IPS DF 4.7 (cell line): ENCODE measurements at regions not wholly inside any gene's neighbourhood (a gene's known extent, or its start where the extent isn't known, plus 50 kb on each side); places are given as distances from the start of the nearest gene placed in this dataset.
A peak's percentile ranks its signal among the peaks of the same experiment; 100 is the strongest.
"Not testable (repeated sequence)": the region's sequence is repeated elsewhere in the genome, so short reads cannot be mapped to it uniquely, and the experiment has no call there.

Experiments used
- DNase-seq: peaks from one replicate; pipeline ENCODE4 v3.0.0-alpha.2; 2013; ENCODE audit warnings: low spot score; ENCODE audit errors: extremely low read depth

DNA sequence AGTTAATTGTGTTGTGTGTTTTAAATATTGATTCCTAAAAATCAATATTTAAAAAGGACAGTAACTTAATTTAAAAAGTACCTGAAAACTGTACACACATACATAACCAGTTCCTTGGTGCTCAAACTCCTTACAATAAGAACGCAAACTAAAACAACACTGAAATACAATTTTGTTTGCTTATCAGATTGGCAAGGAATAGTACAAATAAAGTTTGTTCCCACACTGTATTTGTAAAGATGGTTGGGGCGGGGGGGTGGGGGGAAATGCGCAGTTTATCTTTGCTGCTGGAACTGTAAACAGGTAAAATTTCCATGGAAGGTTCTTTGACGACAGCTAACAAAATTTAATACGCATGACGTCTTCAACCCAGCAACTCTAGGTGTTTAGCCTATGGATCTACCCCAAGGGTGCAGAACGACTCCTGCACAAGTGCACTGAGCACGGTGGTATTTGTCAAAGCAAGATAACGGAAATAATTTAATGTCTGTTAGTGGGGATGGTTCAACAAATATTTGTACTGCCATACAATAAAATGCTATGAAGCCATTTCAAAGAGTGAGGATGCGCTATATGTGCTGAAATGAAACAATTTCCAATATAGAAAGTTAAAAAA is 96.5 kb downstream of the ING1 start:
- no peak for DNase-seq

DNA sequence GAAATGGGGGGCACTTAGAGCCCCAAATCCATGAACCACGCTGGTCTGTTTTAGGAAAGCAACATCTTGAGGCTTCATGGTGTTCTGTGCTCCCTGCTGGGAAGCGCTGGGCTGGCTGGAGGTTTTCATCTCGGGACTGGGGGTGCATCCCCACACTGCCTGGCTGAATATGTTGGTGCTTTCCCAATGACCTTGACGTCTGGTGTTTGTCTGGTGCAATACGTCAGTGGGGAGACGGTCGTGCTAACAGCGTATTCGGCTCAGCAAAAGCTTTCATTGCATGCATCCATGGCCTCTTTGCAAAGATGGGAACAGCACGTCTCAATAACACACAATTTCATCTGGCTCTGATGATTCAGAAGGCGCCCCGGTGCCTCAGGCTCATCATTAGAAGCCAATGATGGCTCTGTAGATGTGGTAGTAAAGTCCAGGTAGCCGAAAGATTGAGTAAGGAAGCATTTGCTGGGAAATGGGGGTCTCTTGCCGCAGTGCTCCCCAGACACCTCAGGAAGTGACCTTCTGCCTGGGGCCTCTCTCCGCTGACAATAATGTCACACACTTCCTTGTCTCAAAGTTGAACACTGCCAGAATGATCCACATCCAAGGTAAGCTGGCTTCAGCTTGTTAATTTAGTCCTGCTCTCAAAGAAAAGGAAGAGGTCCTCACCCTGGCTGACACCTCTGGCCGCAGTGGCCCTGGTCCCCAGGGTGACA is 97.7 kb downstream of the ING1 start:
- DNase-seq, result no peak

DNA sequence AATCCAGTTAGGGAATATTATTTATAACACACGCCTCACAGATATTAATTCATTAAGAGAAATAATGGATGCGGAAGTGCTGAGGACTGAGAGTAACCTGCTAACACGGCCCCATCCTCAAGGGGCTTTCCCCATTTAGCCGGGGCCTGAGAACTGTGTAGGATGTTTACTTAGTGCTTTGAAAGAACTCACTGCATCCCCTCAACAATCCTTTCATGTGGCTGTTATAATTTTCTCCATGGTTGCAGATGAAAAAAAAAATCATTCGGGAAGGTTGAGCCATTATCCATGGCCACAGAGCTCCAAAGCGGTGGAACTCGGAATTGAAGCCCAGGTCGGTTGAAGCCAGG is 98.2 kb downstream of the ING1 start:
- DNase-seq, result no peak

DNA sequence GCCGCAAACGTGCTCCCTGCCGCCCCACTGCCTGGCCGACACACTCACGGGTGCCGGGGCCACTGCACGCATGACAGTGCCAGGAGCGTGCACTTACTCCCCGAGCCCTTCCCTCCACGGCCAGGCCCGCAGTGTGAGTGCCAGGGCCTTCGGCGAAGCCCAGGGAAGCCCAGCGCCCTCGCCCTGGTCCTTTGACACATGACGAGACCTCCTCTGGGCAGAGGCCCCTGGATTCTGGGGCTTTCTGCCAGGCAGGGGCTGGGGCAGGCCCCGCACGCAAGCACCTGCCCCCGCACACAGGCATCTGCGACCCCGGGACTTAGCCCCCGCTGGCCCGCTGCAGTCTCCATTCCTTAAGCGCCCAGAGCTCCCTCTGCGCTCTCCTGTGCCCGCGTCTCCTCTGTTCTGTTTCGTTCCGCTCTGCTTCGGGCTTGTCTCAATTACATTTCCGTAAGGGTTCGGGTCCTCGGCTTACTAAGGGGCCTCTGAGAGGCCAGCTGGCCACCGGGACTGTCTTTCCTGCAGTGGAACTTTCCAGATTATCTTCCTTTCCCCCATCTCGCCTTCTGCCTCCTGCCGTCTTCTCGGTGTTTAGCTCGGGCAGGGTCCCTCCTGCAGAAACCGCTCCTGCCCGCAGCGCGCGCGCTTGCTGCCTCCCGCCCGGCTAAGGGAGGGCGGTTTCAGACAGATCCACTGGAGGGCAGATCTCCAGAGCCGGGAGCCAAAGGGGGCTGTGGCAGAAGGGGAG is 98.8 kb downstream of the ING1 start:
- DNase-seq, result no peak

DNA sequence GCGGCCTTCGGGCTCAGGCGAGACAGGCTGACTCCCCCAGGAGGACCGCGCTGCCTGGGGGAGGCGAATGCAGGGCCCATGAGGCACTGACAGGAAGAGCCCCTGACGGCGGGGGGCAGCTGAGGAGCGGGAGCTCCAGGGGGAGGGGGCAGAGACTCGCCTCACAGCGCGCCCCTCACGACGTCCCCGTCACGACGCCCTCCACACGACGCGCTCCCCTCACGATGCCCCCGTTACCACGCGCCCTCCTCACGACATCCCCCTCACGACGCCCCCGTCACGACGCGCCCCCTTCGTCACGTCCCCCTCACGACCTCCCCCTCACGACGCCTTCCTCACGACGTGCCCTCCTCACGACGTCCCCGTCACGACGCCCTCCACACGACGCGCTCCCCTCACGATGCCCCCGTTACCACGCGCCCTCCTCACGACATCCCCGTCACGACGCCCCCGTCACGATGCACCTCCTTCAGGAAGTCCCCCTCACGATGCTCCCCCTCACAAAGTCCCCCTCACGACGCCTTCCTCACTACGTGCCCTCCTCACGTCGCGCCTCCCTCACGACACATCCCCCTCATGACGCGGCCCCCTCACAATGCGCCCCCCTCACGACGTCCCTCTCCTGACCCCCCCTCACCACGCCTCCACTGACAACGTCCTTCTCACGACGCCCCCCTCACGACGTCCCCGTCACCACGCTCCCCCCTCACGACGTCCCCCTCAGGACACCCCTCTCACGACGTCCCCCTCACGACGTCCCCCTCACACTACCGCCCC is 99.6 kb downstream of the ING1 start:
- no peak for DNase-seq

DNA sequence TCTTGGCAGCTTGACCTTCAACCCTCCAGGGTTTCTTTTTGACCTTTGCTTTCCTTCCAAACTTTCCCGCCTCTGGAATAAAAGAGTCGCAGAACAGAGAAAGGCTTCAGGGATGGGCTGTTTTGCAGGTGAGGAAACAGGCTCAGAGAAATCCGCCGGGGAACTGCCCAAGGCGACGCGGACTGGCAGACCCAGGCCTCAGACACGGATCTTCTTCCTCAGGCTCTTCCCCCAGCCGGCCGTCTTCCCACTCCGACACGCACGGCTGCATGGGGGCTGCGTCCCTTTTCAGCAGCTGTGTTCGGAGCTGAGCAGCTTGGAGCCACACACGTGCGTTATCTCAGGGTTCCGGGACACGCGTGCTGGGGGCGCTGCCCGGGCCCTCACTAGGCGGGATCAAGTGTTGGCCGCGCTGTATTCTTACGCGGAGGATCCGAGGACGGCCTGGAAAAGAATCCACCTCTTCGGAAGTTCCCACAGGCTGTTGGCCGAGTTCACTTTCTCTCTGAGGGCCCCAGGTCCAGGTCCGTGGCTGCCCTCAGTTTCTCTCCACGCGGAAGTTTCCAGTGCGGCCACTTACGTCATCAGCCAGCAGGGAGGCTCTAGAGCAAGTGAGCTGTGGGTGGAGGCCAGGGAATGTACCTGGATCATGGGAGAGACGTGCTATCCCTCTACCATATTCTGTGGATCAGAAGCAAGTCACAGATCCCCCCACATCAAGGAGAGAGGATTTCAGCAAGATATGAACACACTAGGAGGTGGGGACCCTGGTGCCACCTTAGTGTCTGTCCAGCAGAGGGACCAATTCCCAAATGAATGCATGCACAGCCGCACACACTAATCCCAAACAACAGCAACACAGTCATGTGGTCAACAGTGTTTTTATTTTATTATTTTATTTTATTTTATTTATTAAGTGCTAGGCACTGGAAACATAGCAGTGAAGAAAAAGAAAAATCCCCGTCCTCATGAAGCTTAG is 100.4 kb downstream of the ING1 start:
- no peak for DNase-seq

DNA sequence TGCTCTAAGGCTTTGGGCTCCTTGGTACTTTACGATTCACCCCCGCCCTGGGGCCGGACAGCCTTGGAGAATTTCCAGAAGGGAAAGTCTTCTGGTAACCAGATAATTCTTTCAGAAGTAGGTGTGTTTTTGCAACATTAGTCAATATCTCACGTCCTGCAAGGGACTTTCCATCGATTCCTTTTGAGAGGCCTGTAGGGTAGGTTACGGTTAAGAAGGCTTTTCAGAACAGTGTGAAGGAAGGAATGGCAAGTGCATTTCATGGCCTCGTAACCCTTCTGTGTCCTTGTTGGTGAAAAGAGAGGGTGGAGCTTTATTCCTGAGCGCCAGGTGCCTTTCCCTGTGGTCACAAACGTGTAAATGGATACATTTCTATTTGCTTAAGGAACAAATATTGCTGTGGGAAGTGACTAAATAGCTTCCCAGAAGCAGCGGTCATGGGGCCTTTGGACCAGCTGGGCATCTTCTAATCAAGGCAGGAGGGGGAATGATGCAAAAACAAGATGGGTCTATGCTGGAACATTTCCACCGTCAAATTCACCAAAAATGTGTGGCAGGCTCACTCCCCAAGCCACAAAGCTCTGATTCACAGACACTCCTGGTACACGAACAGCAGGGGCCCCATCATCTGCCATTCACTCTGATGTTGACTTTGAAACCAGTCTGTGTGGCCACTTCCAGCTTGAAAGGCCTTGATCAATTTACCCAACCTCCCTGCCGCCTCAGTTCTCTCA is 99.2 kb downstream of the ANKRD10 start:
- no peak for DNase-seq

DNA sequence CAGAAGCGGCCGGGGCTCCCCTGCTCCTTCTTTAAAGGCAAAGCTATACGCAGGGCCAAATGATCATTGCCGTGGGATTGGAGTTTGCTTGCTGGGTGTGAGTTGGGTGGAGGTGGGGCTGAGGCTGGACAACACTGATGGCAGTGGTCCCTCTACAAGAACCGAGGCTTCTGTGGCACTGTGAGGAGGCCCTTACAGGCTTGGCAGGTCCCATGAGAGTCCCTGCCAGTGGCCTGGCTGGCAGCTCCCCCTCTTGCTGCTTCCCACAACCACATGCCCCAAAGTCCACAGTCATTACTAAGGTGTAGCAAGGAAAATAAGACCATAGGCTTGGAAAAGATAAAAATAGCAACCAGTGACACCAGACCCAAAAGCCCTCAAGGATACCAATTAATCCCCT is 98.4 kb downstream of the ANKRD10 start:
- no peak for DNase-seq

DNA sequence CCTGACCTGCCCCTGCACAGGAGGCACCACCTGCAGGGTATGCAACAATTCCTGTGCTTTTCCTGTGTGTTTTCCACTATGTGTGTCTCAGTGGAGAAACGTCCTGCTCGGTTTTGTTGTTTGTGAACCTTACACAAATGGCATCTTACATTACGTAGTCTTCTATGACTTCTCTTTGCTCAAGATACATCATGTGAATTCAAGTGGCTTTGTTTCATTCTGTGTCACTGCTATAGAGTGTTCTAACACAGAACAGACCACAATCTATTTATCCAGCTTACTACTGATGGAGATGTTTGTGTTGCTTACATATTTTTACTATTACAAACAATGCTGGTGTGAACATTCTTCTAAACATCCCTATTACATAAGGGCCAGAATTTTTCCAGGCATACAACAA is 97.7 kb downstream of the ANKRD10 start:
- no peak for DNase-seq

DNA sequence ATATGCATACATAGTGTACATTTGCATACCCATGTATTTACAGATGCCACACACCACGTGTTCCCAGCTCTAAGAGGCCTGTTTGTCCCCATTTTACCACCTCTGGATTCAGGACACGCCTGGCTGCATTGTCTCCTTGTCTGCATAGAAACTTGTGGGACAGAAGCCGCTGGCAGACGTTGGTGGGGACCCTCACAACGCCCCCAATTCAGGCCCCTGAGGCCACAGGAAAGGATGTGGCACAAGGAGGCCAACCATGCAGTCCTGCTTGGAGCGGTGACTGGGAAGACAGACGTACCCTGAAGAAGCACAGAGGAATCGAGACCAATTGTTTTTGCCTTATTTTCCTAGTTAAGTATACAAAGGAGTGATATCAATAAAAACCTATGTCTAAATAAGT is 96.1 kb downstream of the ANKRD10 start:
- no peak for DNase-seq

DNA sequence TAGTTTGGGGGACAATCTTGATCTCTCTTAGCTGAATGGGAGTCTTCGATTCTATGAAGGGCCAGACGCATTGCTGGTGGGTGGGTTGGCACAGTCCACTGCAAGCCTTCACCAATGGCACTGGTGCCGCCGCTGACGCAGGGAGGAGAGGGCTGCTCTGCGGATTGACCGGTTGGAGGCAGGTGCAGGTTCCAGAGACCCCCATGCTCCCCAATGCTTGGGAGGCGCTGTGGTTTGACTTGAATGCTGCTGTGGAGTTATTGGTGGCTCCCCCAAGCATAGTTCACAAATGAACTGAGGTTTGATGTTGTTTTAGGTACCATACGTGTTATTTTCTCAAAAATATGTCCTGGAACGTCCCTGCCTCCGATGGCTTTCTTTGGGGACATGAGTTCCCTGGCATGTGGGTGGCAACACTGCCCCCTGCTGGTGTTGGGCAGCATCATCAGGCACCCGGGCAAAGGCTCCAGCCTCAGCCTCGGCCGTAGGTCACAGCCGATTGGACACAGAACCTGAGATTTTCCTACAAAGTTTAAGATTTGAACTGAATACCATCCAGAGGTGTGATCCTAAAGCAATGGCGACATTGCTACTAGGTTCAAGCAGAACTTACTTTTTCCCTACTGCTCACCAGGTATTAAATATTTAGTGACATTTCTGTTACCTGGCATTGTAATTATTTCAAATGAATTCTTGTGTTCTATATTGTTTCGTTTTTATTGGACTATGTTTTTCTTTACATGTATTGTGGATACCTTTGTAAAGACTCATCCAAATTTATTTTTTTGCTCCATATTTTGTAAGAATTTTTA is 95.5 kb downstream of the ANKRD10 start:
- peak; percentile 38 for DNase-seq

DNA sequence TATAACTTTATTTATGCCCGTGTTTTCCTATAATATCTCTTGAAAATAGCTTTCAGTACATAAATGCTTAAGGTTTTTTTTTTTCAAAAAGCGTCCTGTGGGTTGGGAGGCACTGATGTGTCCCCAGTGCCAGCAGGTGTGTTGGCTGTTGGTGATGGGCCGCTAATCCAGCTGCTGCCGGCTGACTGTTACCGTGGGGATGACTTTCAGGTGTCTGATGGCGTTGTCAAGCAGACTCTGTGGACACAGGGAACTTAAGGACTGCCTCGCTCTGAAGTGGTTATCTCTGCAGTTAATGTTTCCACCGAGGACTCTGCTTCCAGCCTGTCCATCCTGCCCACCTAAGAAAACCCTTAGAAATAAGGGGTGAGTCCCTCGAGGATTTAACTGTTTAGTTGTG is 94.5 kb downstream of the ANKRD10 start:
- no peak for DNase-seq

DNA sequence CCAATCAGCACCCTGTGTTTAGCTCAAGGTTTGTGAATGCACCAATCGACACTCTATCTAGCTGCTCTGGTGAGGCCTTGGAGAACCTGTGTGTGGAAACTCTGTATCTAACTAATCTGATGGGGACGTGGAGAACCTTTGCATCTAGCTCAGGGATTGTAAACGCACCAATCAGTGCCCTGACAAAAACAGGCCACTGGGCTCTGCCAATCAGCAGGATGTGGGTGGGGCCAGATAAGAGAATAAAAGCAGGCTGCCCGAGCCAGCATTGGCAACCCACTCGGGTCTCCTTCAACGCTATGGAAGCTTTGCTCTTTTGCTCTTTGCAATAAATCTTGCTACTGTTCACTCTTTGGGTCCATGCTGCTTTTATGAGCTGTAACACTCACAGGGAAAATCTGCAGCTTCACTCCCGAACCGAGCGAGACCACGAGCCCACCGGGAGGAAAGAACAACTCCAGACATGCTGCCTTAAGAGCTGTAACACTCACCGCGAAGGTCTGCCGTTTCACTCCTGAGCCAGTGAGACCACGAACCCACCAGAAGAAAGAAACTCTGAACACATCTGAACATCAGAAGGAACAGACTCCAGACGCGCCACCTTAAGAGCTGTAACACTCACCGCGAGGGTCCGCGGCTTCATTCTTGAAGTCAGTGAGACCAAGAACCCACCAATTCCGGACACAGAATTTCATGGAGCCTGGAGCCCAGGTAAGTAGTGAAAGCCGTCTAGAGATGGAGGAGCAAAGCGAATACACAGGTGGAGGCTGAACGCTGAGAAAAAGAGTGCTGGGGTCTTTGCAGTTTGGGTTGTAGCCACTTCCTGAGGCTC is 92.8 kb downstream of the ANKRD10 start:
- DNase-seq, result not testable (repeated sequence)

DNA sequence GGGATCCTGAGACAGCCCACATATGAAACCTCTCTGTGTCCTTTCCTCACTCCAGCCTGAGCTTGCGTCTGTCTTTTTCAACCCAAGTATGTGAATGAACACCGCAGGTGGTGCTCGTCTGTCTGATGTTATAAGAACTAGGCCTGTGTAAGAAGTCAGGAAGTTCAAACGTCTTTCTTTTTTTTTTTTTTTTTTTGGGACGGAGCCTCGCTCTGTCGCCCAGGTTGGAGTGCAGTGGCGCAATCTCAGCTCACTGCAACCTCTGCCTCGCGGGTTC is 92.3 kb downstream of the ANKRD10 start:
- no peak for DNase-seq

DNA sequence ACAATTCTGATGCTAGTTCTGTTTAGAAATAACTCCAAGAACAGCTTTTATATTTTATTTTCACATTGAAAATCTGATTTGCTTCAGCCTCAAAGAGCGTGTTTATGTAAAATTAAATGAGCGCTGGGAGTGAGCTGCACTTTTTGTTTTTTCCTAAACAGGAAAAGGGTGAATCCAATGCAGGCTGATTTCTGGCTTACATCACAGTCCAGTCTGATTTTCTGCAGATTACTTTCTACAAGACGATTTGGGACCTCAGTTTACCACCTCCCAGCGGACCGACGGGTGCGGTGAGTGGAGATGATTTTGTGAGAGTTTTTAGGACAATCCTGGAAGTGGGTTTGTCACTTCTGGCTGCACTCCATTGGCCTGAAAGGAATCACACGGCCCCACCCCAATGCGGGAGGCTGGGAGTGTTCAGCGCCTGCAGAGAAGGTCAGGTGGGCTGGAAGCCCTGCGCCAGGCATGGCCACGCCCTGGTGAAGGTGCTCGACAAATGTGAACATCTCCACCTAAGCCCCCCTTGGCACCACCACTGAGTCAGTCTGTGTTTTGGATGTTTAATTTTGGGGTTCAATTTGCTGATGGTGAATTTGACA is 90.1 kb downstream of the ANKRD10 start:
- DNase-seq, result no peak

DNA sequence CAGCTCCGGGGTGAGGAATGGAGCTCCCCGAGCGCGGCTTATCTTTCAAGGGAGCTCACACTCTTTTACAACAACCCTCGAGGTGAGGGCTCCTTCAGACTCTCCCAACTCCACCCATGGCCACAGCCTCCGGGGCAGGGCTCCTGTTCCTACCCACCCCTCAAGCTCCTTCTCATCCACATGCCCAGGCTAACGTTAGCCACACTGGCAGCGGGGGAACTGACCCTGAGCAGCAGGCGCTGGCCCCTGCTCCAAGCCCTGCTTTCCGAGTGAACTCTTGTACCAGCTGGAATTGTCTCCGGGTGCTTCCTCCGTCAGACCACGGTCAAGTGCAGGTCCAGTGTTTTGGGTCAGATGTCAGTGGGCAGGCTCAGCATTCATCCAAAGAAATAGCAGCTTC is 89.4 kb downstream of the ANKRD10 start:
- DNase-seq, result no peak

DNA sequence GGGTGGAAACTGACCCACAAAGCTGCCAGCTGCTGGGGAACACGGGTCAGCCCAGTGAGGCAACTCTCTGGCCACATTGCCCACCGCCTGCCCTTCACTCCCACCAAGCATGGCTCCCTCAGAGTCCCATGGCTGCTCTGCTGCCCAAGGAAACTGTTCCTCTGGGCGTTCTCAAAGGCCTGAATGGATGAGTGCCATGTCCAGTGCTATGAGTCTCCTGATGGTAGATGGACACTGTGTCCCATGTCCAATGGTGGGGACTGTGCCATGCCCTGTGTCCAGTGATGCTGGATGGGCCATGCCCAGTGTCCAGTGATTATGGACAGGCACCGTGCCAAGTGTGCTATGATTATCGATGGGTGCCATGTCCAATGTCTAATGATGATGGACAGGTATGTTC is 88.8 kb downstream of the ANKRD10 start:
- no peak for DNase-seq
